B cell (primary cell): ENCODE measurements at regions not wholly inside any gene's neighbourhood (a gene's known extent, or its start where the extent isn't known, plus 50 kb on each side); places are given as distances from the start of the nearest gene placed in this dataset.

Experiments
- ATAC-seq: fragments of 200-7000 bp; cut with Tn5 transposase; one replicate; pipeline ENCODE4 v1.10.0; 2021; ENCODE audit warnings: low read depth, mild to moderate bottlenecking, moderate number of reproducible peaks, moderate library complexity
- CTCF ChIA-PET: fragments of 350-600 bp; sonication (Branson Sonifier 250); formaldehyde crosslinking; loops from one replicate; lab custom pipeline; 2021; ENCODE audit warnings: antibody characterized with exemption, inconsistent platforms; lab: Charles Lee
- POLR2A ChIA-PET: fragments of 350-600 bp; sonication (Branson Sonifier 250); formaldehyde crosslinking; loops from one replicate; lab custom pipeline; 2021; ENCODE audit warnings: antibody characterized with exemption; lab: Charles Lee
- DNase-seq: peaks from one replicate; pipeline ENCODE4 v3.0.0; 2013
- H2AFZ ChIP-seq: 2 replicates; pipeline ENCODE4 v1.6.1; 2012; ENCODE audit warnings: mild to moderate bottlenecking, low read depth, low read length; ENCODE audit not compliant: insufficient read depth, poor library complexity, severe bottlenecking
- H3K27ac ChIP-seq, 2 donors: 1 replicate in 1 of 2; 2 replicates in 1 of 2; pipeline ENCODE4 v1.5.1; 2012 to 2013; ENCODE audit warnings: low read length in 2 of 2, mild to moderate bottlenecking in 2 of 2, moderate library complexity in 1 of 2
- H3K27me3 ChIP-seq, 4 experiments: fragments of 200-600 bp in 1 of 4; sonication (generic) in 1 of 4; replicated peaks in 1 of 4; 1 replicate in 2 of 4; 2 replicates in 2 of 4; pipeline versions ENCODE4 v1.6.1 to v1.7.0; 2013 to 2016; ENCODE audit warnings: low read length in 3 of 4, mild to moderate bottlenecking in 2 of 4, mixed read lengths in 1 of 4, moderate library complexity in 1 of 4; ENCODE audit not compliant: insufficient read depth in 4 of 4, control insufficient read depth in 3 of 4; ENCODE audit errors: control extremely low read depth in 1 of 4
- H3K36me3 ChIP-seq, 2 experiments: replicated peaks in 1 of 2; 1 replicate in 1 of 2; 2 replicates in 1 of 2; pipeline versions ENCODE4 v1.6.1 to v1.7.1; 2013; ENCODE audit warnings: low read length in 1 of 2; ENCODE audit not compliant: insufficient read depth in 2 of 2, control insufficient read depth in 1 of 2; ENCODE audit errors: control extremely low read depth in 1 of 2, extremely low read depth in 1 of 2
- H3K4me1 ChIP-seq, 2 donors: fragments of 200-600 bp in 1 of 2; sonication (generic) in 1 of 2; 1 replicate in 1 of 2; 2 replicates in 1 of 2; pipeline versions ENCODE4 v1.5.1 to v1.6.1; 2013 to 2017; ENCODE audit warnings: low read length in 2 of 2; ENCODE audit not compliant: control insufficient read depth in 2 of 2, insufficient read depth in 2 of 2
- H3K4me2 ChIP-seq: replicated peaks from 2 replicates; pipeline ENCODE3; 2012; ENCODE audit warnings: mild to moderate bottlenecking, low read depth, low read length; ENCODE audit not compliant: poor library complexity, severe bottlenecking
- H3K4me3 ChIP-seq, 5 experiments: fragments of 200-600 bp in 1 of 5; sonication (generic) in 1 of 5; 1 replicate in 3 of 5; 2 replicates in 2 of 5; pipeline versions ENCODE4 v1.5.1 to v1.7.0; 2011 to 2016; ENCODE audit warnings: low read length in 4 of 5, mild to moderate bottlenecking in 4 of 5, low read depth in 2 of 5, control low read depth in 1 of 5, moderate library complexity in 1 of 5; ENCODE audit not compliant: insufficient read depth in 1 of 5; ENCODE audit errors: control extremely low read depth in 1 of 5, extremely low read depth in 1 of 5
- H3K79me2 ChIP-seq: fragments of 200-600 bp; sonication (generic); one replicate; pipeline ENCODE4 v1.6.0; 2016; ENCODE audit warnings: low read length; ENCODE audit not compliant: control insufficient read depth, insufficient read depth
- H3K9ac ChIP-seq: fragments of 200-600 bp; sonication (generic); 2 replicates; pipeline ENCODE4 v1.6.1; 2017; ENCODE audit warnings: mild to moderate bottlenecking, low read length, moderate library complexity
- H3K9me3 ChIP-seq, 3 donors: one replicate each; pipeline versions ENCODE4 v1.6.1 to v1.7.1; 2013; ENCODE audit warnings: low read length in 2 of 3; ENCODE audit not compliant: control insufficient read depth in 2 of 3, insufficient read depth in 1 of 3; ENCODE audit errors: control extremely low read depth in 1 of 3
- H4K20me1 ChIP-seq: 2 replicates; pipeline ENCODE4 v1.6.0; 2012; ENCODE audit warnings: mild to moderate bottlenecking, low read length; ENCODE audit not compliant: insufficient read depth, control insufficient read depth, poor library complexity, severe bottlenecking
- H3K27ac Mint-ChIP-seq: one replicate; pipeline ENCODE4 v1.8.0; 2021; ENCODE audit warnings: mixed read lengths
- H3K27me3 Mint-ChIP-seq: one replicate; pipeline ENCODE4 v1.8.0; 2021; ENCODE audit warnings: mixed read lengths
- H3K4me1 Mint-ChIP-seq: one replicate; pipeline ENCODE4 v1.8.0; 2021; ENCODE audit warnings: mixed read lengths
- H3K4me3 Mint-ChIP-seq: one replicate; pipeline ENCODE4 v1.8.0; 2021; ENCODE audit warnings: mixed read lengths
- H3K9me3 Mint-ChIP-seq: one replicate; pipeline ENCODE4 v1.8.0; 2022; ENCODE audit warnings: mixed read lengths; ENCODE audit not compliant: insufficient read depth
- CTCF ChIP-seq: fragments of 200-600 bp; IDR thresholded peaks from one replicate; pipeline ENCODE4 v1.8.0; 2022; ENCODE audit warnings: antibody characterized with exemption, mild to moderate bottlenecking
- EZH2 ChIP-seq: IDR thresholded peaks from 2 replicates; pipeline ENCODE4 v1.6.1; 2012; ENCODE audit warnings: borderline replicate concordance, low read depth, mild to moderate bottlenecking, moderate library complexity, low read length; ENCODE audit not compliant: insufficient read depth, poor library complexity, severe bottlenecking
- WGBS: methylation state at CpG from one replicate; pipeline ENCODE4 v1.1.5; 2013; ENCODE audit warnings: missing lambda C conversion rate; ENCODE audit not compliant: insufficient coverage; 5-methylcytosine and 5-hydroxymethylcytosine counted together
- intact Hi-C: fragments of 100-400 bp; cut with micrococcal nuclease; formaldehyde crosslinking; loops from one replicate; pipeline ENCODE4 v1.10.0; 2022

GRCh38 chr13:112133499-112134390 lies 66.8 kb downstream of the SOX1 start:
- Histone ChIP-seq H4K20me1 (no peaks in the 10 kb centered on the region), H3K9me3 (peaks cover 0 to 7% (median 0%) of the 10 kb centered on the region in 3 donors), H2AFZ (no peak overlapping the region), H3K4me3 (no peak overlapping the region), H3K36me3 (no peaks in the 10 kb centered on the region), H3K27ac (no peak overlapping the region), H3K4me2 (no peak overlapping the region), H3K27me3 (no peaks in the 10 kb centered on the region), H3K79me2 (no peaks in the 10 kb centered on the region), H3K4me1 (no peaks in the 10 kb centered on the region), H3K9ac (no peak overlapping the region)
- H3K9me3 Mint-ChIP-seq: no peaks in the 10 kb centered on the region
- ChIA-PET CTCF (no interaction called here), POLR2A (no interaction called here)
- H3K27ac Mint-ChIP-seq: no peak overlapping the region
- peaks cover 4% of the 10 kb centered on the region for H3K27me3 Mint-ChIP-seq
- no peaks in the 10 kb centered on the region for H3K4me1 Mint-ChIP-seq
- 83% methylated on average over 23 of the region's 26 CpGs for WGBS
- no peak for ATAC-seq
- DNase-seq: no peak
- intact Hi-C loops: no loop called here
- no peak for TF ChIP-seq EZH2
- no peak for TF ChIP-seq CTCF
- no peak overlapping the region for H3K4me3 Mint-ChIP-seq

GRCh38 chr13:112134391-112135075 lies 67.6 kb downstream of the SOX1 start:
- POLR2A ChIA-PET: no interaction called here
- intact Hi-C loops: no loop called here

More at GRCh38 chr13:112134391-112135075, 67.6 kb downstream of the SOX1 start:
- 87% methylated on average over 9 of the region's 17 CpGs for WGBS
- H3K27ac Mint-ChIP-seq: no peak overlapping the region
- H3K79me2 ChIP-seq: no peaks in the 10 kb centered on the region
- no peaks in the 10 kb centered on the region for H3K27me3 ChIP-seq
- H3K4me1 ChIP-seq: no peaks in the 10 kb centered on the region
- H4K20me1 ChIP-seq: no peaks in the 10 kb centered on the region
- H3K4me3 ChIP-seq: no peak overlapping the region
- H3K9me3 ChIP-seq: peaks cover 0 to 7% (median 0%) of the 10 kb centered on the region in 3 donors
- CTCF ChIA-PET: no interaction called here
- H2AFZ ChIP-seq: no peak overlapping the region
- H3K36me3 ChIP-seq: no peaks in the 10 kb centered on the region
- TF ChIP-seq EZH2 (no peak), CTCF (no peak)
- H3K4me3 Mint-ChIP-seq: no peak overlapping the region
- DNase-seq (no peak), ATAC-seq (no peak)
- no peak overlapping the region for H3K27ac ChIP-seq
- no peaks in the 10 kb centered on the region for H3K4me1 Mint-ChIP-seq
- no peak overlapping the region for H3K4me2 ChIP-seq
- H3K9me3 Mint-ChIP-seq: no peaks in the 10 kb centered on the region
- H3K9ac ChIP-seq: no peak overlapping the region
- peaks cover 4% of the 10 kb centered on the region for H3K27me3 Mint-ChIP-seq
